ENCODE measurements at regions not wholly inside any gene's neighbourhood (a gene's known extent, or its start where the extent isn't known, plus 50 kb on each side); places are given as distances from the start of the nearest gene placed in this dataset.
"Not testable (repeated sequence)": the region's sequence is repeated elsewhere in the genome, so short reads cannot be mapped to it uniquely, and the experiment has no call there.

- ATAC-seq (no peak), DNase-seq (no peak)
- H3F3A ChIP-seq (ENCODE audit: low read length, unreplicated experiment) = no peaks in the 10 kb centered on the region
- H3K9me3 ChIP-seq (ENCODE audit: low read length) = no peaks in the 10 kb centered on the region
- H3K79me2 ChIP-seq (ENCODE audit: low read length) = no peaks in the 10 kb centered on the region
- no TSS peak for BruUV-seq (replicated peaks)
- TF ChIP-seq CTCF (conservative IDR thresholded peaks at IDR 0.05; ENCODE audit: low read depth, low read length) (no peak), EZH2 (IDR thresholded peaks at IDR 0.05; ENCODE audit: low read length, unreplicated experiment) (no peak)
- H3K4me1 ChIP-seq (ENCODE audit: insufficient read depth, low read length) = peaks cover 39% of the 10 kb centered on the region
- no peak overlapping the region for H3K4me2 ChIP-seq (ENCODE audit: low read length)
- no peak overlapping the region for H2AFZ ChIP-seq (ENCODE audit: low read length)
- no peak overlapping the region for H3K4me3 ChIP-seq (ENCODE audit: low read length)
- no peaks in the 10 kb centered on the region for H4K20me1 ChIP-seq (ENCODE audit: low read length)
- H3K27me3 ChIP-seq (ENCODE audit: low read length) = no peaks in the 10 kb centered on the region
- no peaks in the 10 kb centered on the region for H3K9me2 ChIP-seq (replicated peaks; ENCODE audit: low read length)
- intact Hi-C loops (cut with micrococcal nuclease) = no loop called here
- H3K27ac ChIP-seq (ENCODE audit: low read length) = no peak overlapping the region
- H3K9ac ChIP-seq (ENCODE audit: low read length) = no peak overlapping the region
- POLR2A ChIA-PET (ENCODE audit: unreplicated experiment) = no interaction called here
- CTCF ChIA-PET = no interaction called here
- no peaks in the 10 kb centered on the region for H3K36me3 ChIP-seq (ENCODE audit: low read depth, low read length)
These were observed 229.9 kb upstream of the DAB2 start for GRCh38 chr5:39654715-39655114.

GRCh38 chr5:39652481-39652880 is 227.7 kb upstream of the DAB2 start:
- H3K9me3 ChIP-seq (ENCODE audit: low read length); H3K9ac ChIP-seq (ENCODE audit: low read length); H3K79me2 ChIP-seq (ENCODE audit: low read length); H3K4me2 ChIP-seq (ENCODE audit: low read length); H2AFZ ChIP-seq (ENCODE audit: low read length); H3K27ac ChIP-seq (ENCODE audit: low read length); H3K9me2 ChIP-seq (replicated peaks; ENCODE audit: low read length); H4K20me1 ChIP-seq (ENCODE audit: low read length); H3K4me3 ChIP-seq (ENCODE audit: low read length); H3K27me3 ChIP-seq (ENCODE audit: low read length); BruUV-seq (replicated peaks); DNase-seq; H3F3A ChIP-seq (ENCODE audit: low read length, unreplicated experiment); intact Hi-C loops (cut with micrococcal nuclease); ATAC-seq; CTCF ChIA-PET; H3K36me3 ChIP-seq (ENCODE audit: low read depth, low read length); POLR2A ChIA-PET (ENCODE audit: unreplicated experiment): not testable (repeated sequence)
- peaks cover 45% of the 10 kb centered on the region for H3K4me1 ChIP-seq (ENCODE audit: insufficient read depth, low read length)

- CTCF ChIA-PET = no interaction called here
- POLR2A ChIA-PET (ENCODE audit: unreplicated experiment) = no interaction called here
- no peak overlapping the region for H3K4me2 ChIP-seq (ENCODE audit: low read length)
- no peak overlapping the region for H2AFZ ChIP-seq (ENCODE audit: low read length)
- no peaks in the 10 kb centered on the region for H3K27me3 ChIP-seq (ENCODE audit: low read length)
- H3K9me2 ChIP-seq (replicated peaks; ENCODE audit: low read length) = no peaks in the 10 kb centered on the region
- no peak for DNase-seq
- H3K9me3 ChIP-seq (ENCODE audit: low read length) = no peaks in the 10 kb centered on the region
- intact Hi-C loops (cut with micrococcal nuclease) = no loop called here
- TF ChIP-seq EZH2 (IDR thresholded peaks at IDR 0.05; ENCODE audit: low read length, unreplicated experiment) (no peak), CTCF (conservative IDR thresholded peaks at IDR 0.05; ENCODE audit: low read depth, low read length) (no peak), EZH2phosphoT487 (IDR thresholded peaks at IDR 0.05; ENCODE audit: borderline replicate concordance, low read length) (no peak)
- H4K20me1 ChIP-seq (ENCODE audit: low read length) = no peaks in the 10 kb centered on the region
- no peak overlapping the region for H3K4me3 ChIP-seq (ENCODE audit: low read length)
- H3K27ac ChIP-seq (ENCODE audit: low read length) = no peak overlapping the region
- H3K9ac ChIP-seq (ENCODE audit: low read length) = no peak overlapping the region
- H3F3A ChIP-seq (ENCODE audit: low read length, unreplicated experiment) = no peaks in the 10 kb centered on the region
- no peak for ATAC-seq
- H3K79me2 ChIP-seq (ENCODE audit: low read length) = no peaks in the 10 kb centered on the region
- no peaks in the 10 kb centered on the region for H3K36me3 ChIP-seq (ENCODE audit: low read depth, low read length)
- no TSS peak for BruUV-seq (replicated peaks)
- peaks cover 41% of the 10 kb centered on the region for H3K4me1 ChIP-seq (ENCODE audit: insufficient read depth, low read length)
These were observed 227.3 kb upstream of the DAB2 start for GRCh38 chr5:39652036-39652435.
